HG03103 (cell line): ENCODE measurements at regions not wholly inside any gene's neighbourhood (a gene's known extent, or its start where the extent isn't known, plus 50 kb on each side); places are given as distances from the start of the nearest gene placed in this dataset.
"Not testable (repeated sequence)": the region's sequence is repeated elsewhere in the genome, so short reads cannot be mapped to it uniquely, and the experiment has no call there.

ENCODE experiments used
- ATAC-seq: cut with Tn5 transposase; IDR thresholded peaks from one replicate; pipeline ENCODE4 v1.9.1; 2021; ENCODE audit warnings: low read depth; ENCODE audit not compliant: unreplicated experiment

GRCh38 chr4:42282081-42282901 lies 115.0 kb upstream of the SHISA3 start:
- ATAC-seq = peak; percentile 79

- no peak for ATAC-seq
Observed at GRCh38 chr4:42284030-42284429, 113.3 kb upstream of the SHISA3 start.

GRCh38 chr4:42288876-42289275 lies 108.4 kb upstream of the SHISA3 start:
- ATAC-seq = not testable (repeated sequence)

- not testable (repeated sequence) for ATAC-seq
Observed at GRCh38 chr4:42292192-42292591, 105.1 kb upstream of the SHISA3 start.

- ATAC-seq = no peak
Observed at GRCh38 chr4:42293967-42294813, 103.1 kb upstream of the SHISA3 start.

- ATAC-seq = peak; percentile 75
Observed at GRCh38 chr4:42296196-42296595, 101.1 kb upstream of the SHISA3 start.

- no peak for ATAC-seq
Observed at GRCh38 chr4:42302348-42302747, 94.9 kb upstream of the SHISA3 start.

GRCh38 chr4:42306221-42307109 lies 90.8 kb upstream of the SHISA3 start:
- ATAC-seq = no peak

- ATAC-seq = no peak
Observed at GRCh38 chr4:42308247-42308646, 89.0 kb upstream of the SHISA3 start.

GRCh38 chr4:42309361-42310260 lies 87.7 kb upstream of the SHISA3 start:
- ATAC-seq = no peak

- ATAC-seq = no peak
Observed at GRCh38 chr4:42310358-42310757, 86.9 kb upstream of the SHISA3 start.

- no peak for ATAC-seq
Observed at GRCh38 chr4:42310806-42311205, 86.5 kb upstream of the SHISA3 start.

- ATAC-seq = no peak
Observed at GRCh38 chr4:42311591-42311990, 85.7 kb upstream of the SHISA3 start.

GRCh38 chr4:42313420-42313819 lies 83.9 kb upstream of the SHISA3 start:
- not testable (repeated sequence) for ATAC-seq

- ATAC-seq = no peak
Observed at GRCh38 chr4:42313872-42314271, 83.4 kb upstream of the SHISA3 start.

GRCh38 chr4:42315231-42315630 lies 82.1 kb upstream of the SHISA3 start:
- no peak for ATAC-seq

- ATAC-seq = no peak
Observed at GRCh38 chr4:42320822-42321388, 76.4 kb upstream of the SHISA3 start.

- no peak for ATAC-seq
Observed at GRCh38 chr4:42326040-42326439, 71.2 kb upstream of the SHISA3 start.

GRCh38 chr4:42326524-42326923 lies 70.8 kb upstream of the SHISA3 start:
- ATAC-seq = no peak
